Type B pancreatic cell (in vitro differentiated cells): ENCODE measurements at regions not wholly inside any gene's neighbourhood (a gene's known extent, or its start where the extent isn't known, plus 50 kb on each side); places are given as distances from the start of the nearest gene placed in this dataset.
"Not testable (repeated sequence)": the region's sequence is repeated elsewhere in the genome, so short reads cannot be mapped to it uniquely, and the experiment has no call there.

Experiments
- DNase-seq: peaks from one replicate; pipeline ENCODE4 v3.0.0; 2021; ENCODE audit warnings: mixed read lengths; ENCODE audit not compliant: unreplicated experiment; ENCODE audit errors: extremely low spot score
- H3K27ac Mint-ChIP-seq: 2 replicates; pipeline ENCODE4 v1.8.0; 2021; ENCODE audit warnings: mild to moderate bottlenecking, mixed read lengths
- H3K27me3 Mint-ChIP-seq: 2 replicates; pipeline ENCODE4 v1.8.0; 2021; ENCODE audit warnings: mixed read lengths
- H3K36me3 Mint-ChIP-seq: 2 replicates; pipeline ENCODE4 v1.8.0; 2021; ENCODE audit warnings: mixed read lengths
- H3K4me1 Mint-ChIP-seq: one replicate; pipeline ENCODE4 v1.8.0; 2021; ENCODE audit warnings: mixed read lengths; ENCODE audit not compliant: unreplicated experiment
- H3K4me3 Mint-ChIP-seq: 2 replicates; pipeline ENCODE4 v1.8.0; 2021; ENCODE audit warnings: mild to moderate bottlenecking, mixed read lengths
- H3K9me3 Mint-ChIP-seq: 2 replicates; pipeline ENCODE4 v1.8.0; 2021; ENCODE audit warnings: mixed read lengths
- TF ChIP-seq, protein P1 (sequence below): fragments of 200-600 bp; sonication (generic); conservative IDR thresholded peaks from 2 replicates; pipeline ENCODE4 v1.5.0; 2021; ENCODE audit warnings: antibody characterized with exemption, mild to moderate bottlenecking

DNA sequence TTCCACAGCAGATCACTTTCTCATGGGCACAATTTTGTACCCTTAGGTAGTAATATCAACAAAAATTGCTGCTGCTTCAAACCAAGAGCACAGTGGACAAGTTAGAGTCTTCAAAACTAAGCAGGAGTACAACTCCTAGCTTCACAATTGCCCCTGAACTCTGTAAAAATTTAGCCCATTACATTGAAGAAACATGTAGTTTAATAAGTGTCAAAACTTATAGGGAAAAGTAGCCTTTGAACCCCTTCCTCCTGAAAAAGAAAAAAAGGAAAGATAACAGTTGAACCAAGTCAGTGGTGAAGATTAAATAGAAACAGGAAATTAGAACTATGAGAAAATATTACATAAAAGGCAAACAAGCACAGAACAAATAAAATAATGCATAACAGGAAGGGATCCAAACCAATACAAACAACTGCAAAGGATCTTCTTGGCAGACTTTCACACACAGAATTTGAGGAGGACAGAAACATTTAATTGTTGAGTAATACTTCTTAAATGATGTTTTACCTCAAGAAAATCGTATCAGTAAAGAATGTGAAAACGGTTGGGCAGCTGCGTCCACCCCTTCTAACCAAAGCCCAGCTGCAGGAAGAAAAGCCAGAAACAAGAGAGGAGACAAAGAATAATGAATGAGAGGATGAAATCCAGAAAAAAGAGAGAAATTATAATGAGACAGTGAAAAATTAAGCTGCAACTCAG lies 636.0 kb downstream of the NR2F1-AS1 start:
- no peaks in the 10 kb centered on the region for H3K27me3 Mint-ChIP-seq
- peak overlapping the region; percentile 17 for H3K27ac Mint-ChIP-seq
- H3K9me3 Mint-ChIP-seq = no peaks in the 10 kb centered on the region
- DNase-seq = no peak
- H3K36me3 Mint-ChIP-seq = no peaks in the 10 kb centered on the region
- H3K4me1 Mint-ChIP-seq = peaks cover 18% of the 10 kb centered on the region
- no peak overlapping the region for H3K4me3 Mint-ChIP-seq
- TF ChIP-seq, protein P1, sequence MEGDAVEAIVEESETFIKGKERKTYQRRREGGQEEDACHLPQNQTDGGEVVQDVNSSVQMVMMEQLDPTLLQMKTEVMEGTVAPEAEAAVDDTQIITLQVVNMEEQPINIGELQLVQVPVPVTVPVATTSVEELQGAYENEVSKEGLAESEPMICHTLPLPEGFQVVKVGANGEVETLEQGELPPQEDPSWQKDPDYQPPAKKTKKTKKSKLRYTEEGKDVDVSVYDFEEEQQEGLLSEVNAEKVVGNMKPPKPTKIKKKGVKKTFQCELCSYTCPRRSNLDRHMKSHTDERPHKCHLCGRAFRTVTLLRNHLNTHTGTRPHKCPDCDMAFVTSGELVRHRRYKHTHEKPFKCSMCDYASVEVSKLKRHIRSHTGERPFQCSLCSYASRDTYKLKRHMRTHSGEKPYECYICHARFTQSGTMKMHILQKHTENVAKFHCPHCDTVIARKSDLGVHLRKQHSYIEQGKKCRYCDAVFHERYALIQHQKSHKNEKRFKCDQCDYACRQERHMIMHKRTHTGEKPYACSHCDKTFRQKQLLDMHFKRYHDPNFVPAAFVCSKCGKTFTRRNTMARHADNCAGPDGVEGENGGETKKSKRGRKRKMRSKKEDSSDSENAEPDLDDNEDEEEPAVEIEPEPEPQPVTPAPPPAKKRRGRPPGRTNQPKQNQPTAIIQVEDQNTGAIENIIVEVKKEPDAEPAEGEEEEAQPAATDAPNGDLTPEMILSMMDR = no peak

DNA sequence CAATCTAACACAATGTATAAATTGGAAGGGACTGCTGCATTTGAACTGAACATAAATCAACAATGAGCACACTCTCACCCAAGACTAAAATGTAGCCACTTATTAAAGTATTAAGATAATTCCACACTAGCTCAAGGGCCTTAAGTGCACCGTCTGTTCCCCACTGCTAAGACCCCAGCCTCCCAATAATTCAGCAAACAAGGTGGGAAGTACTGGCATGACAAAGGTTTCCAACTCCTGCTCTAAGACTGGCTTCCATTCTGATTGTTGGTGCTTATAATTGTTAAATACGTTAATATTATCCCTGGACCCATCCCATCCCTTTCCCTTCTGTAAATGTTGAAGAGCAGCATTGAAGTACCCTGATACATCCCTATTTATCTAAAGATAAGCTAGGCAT lies 636.7 kb downstream of the NR2F1-AS1 start:
- Mint-ChIP-seq H3K4me3 (no peak overlapping the region), H3K4me1 (peaks cover 18% of the 10 kb centered on the region), H3K9me3 (no peaks in the 10 kb centered on the region), H3K27me3 (no peaks in the 10 kb centered on the region), H3K27ac (no peak overlapping the region), H3K36me3 (no peaks in the 10 kb centered on the region)
- DNase-seq = no peak
- TF ChIP-seq, protein P1 = no peak

DNA sequence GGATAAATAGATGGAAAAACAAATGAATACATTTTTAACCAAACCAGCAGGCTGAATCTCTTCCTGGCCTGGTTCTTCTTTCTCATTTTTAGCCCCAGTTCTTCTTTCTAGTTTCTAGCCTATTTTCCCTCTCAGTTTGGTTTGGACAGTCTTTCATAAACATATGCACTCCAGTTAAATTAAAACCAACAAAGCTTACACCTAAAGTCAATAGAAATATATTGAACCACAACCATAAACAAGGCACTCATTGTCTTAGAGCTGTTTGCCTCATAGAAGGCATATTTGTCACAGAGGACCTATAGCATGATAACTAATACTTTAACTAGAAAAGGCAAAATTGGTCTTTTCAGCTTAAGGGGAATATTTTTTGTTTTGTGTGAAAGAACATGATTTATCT lies 638.3 kb downstream of the NR2F1-AS1 start:
- H3K36me3 Mint-ChIP-seq = no peaks in the 10 kb centered on the region
- H3K9me3 Mint-ChIP-seq = no peaks in the 10 kb centered on the region
- DNase-seq = no peak
- peaks cover 18% of the 10 kb centered on the region for H3K4me1 Mint-ChIP-seq
- H3K27me3 Mint-ChIP-seq = no peaks in the 10 kb centered on the region
- no peak overlapping the region for H3K4me3 Mint-ChIP-seq
- no peak overlapping the region for H3K27ac Mint-ChIP-seq
- TF ChIP-seq, protein P1 = no peak

DNA sequence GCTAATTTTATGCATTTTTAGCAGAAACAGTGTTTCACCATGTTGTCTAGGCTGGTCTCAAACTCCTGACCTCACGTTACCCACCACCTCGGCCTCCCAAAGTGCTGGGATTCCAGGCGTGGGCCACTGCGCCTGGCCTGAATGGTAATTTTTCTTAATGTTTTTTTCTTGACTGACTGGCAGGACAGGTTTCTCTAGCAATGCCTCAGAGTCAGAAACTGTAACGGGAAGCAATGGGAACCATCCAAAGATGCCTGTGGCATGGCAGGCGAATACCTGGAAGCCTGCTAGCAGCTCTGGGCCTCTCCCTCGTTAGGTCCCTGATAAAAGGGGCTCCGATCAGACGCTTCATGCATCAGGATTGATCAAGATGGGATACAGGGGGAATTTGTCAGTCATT lies 639.2 kb downstream of the NR2F1-AS1 start:
- no peak overlapping the region for H3K4me3 Mint-ChIP-seq
- H3K27ac Mint-ChIP-seq = no peak overlapping the region

DNA sequence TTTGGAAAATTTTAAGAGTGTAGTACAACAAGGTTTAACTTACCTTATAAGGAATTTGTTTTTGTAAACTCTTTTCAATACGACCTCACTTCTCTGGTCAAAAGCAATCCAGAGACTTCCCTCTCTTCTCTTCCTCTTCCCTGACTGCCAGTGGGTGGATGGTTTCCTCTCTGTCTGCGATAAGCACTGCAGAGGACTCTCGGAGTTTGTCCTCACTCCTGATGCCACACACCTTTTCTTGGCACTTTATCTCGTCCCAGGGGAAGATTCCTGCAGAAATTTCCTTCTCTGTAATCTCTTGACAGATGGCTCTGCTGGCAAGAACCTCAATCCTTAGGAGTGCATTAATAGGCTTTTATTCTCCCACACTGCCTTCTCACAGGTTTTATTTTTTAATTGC lies 641.6 kb downstream of the NR2F1-AS1 start:
- TF ChIP-seq, protein P1 = no peak
- DNase-seq = no peak
- no peak overlapping the region for H3K27ac Mint-ChIP-seq
- H3K36me3 Mint-ChIP-seq = no peaks in the 10 kb centered on the region
- peaks cover 7% of the 10 kb centered on the region for H3K4me1 Mint-ChIP-seq
- H3K4me3 Mint-ChIP-seq = no peak overlapping the region
- no peaks in the 10 kb centered on the region for H3K9me3 Mint-ChIP-seq
- H3K27me3 Mint-ChIP-seq = no peaks in the 10 kb centered on the region

More for the DNA sequence above, 639.2 kb downstream of the NR2F1-AS1 start:
- TF ChIP-seq, protein P1 = no peak
- Mint-ChIP-seq H3K27me3 (no peaks in the 10 kb centered on the region), H3K9me3 (no peaks in the 10 kb centered on the region), H3K36me3 (no peaks in the 10 kb centered on the region), H3K4me1 (peaks cover 18% of the 10 kb centered on the region)
- no peak for DNase-seq

DNA sequence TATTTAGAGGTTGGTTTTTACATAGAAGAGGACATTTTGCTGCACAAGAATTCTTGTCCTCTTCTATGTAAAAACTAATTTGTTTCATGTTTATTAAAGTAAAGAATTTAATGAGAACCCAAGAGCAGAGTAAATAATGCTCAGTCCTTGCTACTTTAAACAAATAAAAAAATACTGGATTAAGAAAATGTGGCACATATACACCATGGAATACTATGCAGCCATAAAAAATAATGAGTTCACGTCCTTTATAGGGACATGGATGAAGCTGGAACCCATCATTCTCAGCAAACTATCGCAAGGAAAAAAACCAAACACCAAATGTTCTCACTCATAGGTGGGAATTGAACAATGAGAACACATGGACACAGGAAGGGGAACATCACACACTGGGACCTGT lies 643.6 kb downstream of the NR2F1-AS1 start:
- DNase-seq, H3K9me3 Mint-ChIP-seq, H3K27ac Mint-ChIP-seq, H3K36me3 Mint-ChIP-seq, H3K4me3 Mint-ChIP-seq, H3K4me1 Mint-ChIP-seq, H3K27me3 Mint-ChIP-seq: not testable (repeated sequence)
